Stimulated activated naive CD8-positive, alpha-beta T cell treated with anti-CD3 and anti-CD28 coated beads, Interleukin-15, amount 100 ng/mL, for 72 hours (primary cell): ENCODE measurements at regions not wholly inside any gene's neighbourhood (a gene's known extent, or its start where the extent isn't known, plus 50 kb on each side); places are given as distances from the start of the nearest gene placed in this dataset.
A peak's percentile ranks its signal among the peaks of the same experiment; 100 is the strongest.
"Not testable (repeated sequence)": the region's sequence is repeated elsewhere in the genome, so short reads cannot be mapped to it uniquely, and the experiment has no call there.

Source experiments
- ATAC-seq: fragments of 150-1000 bp; cut with Tn5 transposase; 2 replicates; pipeline ENCODE4 v1.10.0; 2021; ENCODE audit warnings: mild to moderate bottlenecking, moderate library complexity
- DNase-seq, 2 donors: peaks; one replicate each; pipeline ENCODE4 v3.0.0; 2021 to 2022
- H3K27ac Mint-ChIP-seq, 2 donors: one replicate each; pipeline ENCODE4 v1.8.0; 2022; ENCODE audit warnings: mild to moderate bottlenecking in 2 of 2, mixed read lengths in 2 of 2, moderate library complexity in 2 of 2
- H3K27me3 Mint-ChIP-seq: one replicate; pipeline ENCODE4 v1.8.0; 2022; ENCODE audit warnings: mixed read lengths
- H3K4me1 Mint-ChIP-seq: one replicate; pipeline ENCODE4 v1.8.0; 2022; ENCODE audit warnings: mild to moderate bottlenecking, mixed read lengths
- H3K4me3 Mint-ChIP-seq, 2 donors: one replicate each; pipeline ENCODE4 v1.8.0; 2022; ENCODE audit warnings: mild to moderate bottlenecking in 2 of 2, mixed read lengths in 2 of 2, moderate library complexity in 1 of 2
- H3K9me3 Mint-ChIP-seq, 2 donors: one replicate each; pipeline ENCODE4 v1.8.0; 2022; ENCODE audit warnings: mixed read lengths in 2 of 2

GRCh38 chr9:107805201-107805600, 315.6 kb upstream of the KLF4 start:
- Mint-ChIP-seq H3K27ac (no peak overlapping the region), H3K9me3 (peaks cover 14 to 16% of the 10 kb centered on the region in 2 donors), H3K4me1 (no peaks in the 10 kb centered on the region), H3K27me3 (no peaks in the 10 kb centered on the region), H3K4me3 (no peak overlapping the region)
- DNase-seq (no peak), ATAC-seq (no peak)

- Mint-ChIP-seq H3K27ac (no peak overlapping the region), H3K9me3 (peaks cover 0 to 6% of the 10 kb centered on the region in 2 donors), H3K27me3 (no peaks in the 10 kb centered on the region), H3K4me3 (no peak overlapping the region), H3K4me1 (no peaks in the 10 kb centered on the region)
- ATAC-seq, result no peak
- no peak for DNase-seq
Observed at GRCh38 chr9:107794259-107794658, 304.7 kb upstream of the KLF4 start.

- Mint-ChIP-seq H3K9me3 (peaks cover 0 to 8% of the 10 kb centered on the region in 2 donors), H3K27me3 (no peaks in the 10 kb centered on the region), H3K4me1 (no peaks in the 10 kb centered on the region), H3K4me3 (no peak overlapping the region), H3K27ac (no peak overlapping the region)
- no peak for DNase-seq
- ATAC-seq, result no peak
Observed at GRCh38 chr9:107793541-107793940, 304.0 kb upstream of the KLF4 start.

GRCh38 chr9:107792596-107792995, 303.0 kb upstream of the KLF4 start:
- Mint-ChIP-seq H3K27ac (no peak overlapping the region), H3K27me3 (no peaks in the 10 kb centered on the region), H3K4me3 (no peak overlapping the region), H3K9me3 (peaks cover 0 to 11% of the 10 kb centered on the region in 2 donors), H3K4me1 (no peaks in the 10 kb centered on the region)
- DNase-seq (no peak), ATAC-seq (no peak)

- no peaks in the 10 kb centered on the region for H3K4me1 Mint-ChIP-seq
- H3K4me3 Mint-ChIP-seq, result no peak overlapping the region
- H3K27me3 Mint-ChIP-seq, result no peaks in the 10 kb centered on the region
- H3K9me3 Mint-ChIP-seq, result peaks cover 0 to 11% of the 10 kb centered on the region in 2 donors
- H3K27ac Mint-ChIP-seq, result no peak overlapping the region
- no peak for DNase-seq
- ATAC-seq, result no peak
Observed at GRCh38 chr9:107792006-107792405, 302.4 kb upstream of the KLF4 start.

- no peak overlapping the region for H3K4me3 Mint-ChIP-seq
- H3K9me3 Mint-ChIP-seq, result peaks cover 0 to 4% of the 10 kb centered on the region in 2 donors
- no peak overlapping the region for H3K27ac Mint-ChIP-seq
- ATAC-seq (no peak), DNase-seq (no peak)
- H3K4me1 Mint-ChIP-seq, result no peaks in the 10 kb centered on the region
- H3K27me3 Mint-ChIP-seq, result no peaks in the 10 kb centered on the region
Observed at GRCh38 chr9:107789001-107789700, 299.6 kb upstream of the KLF4 start.

- H3K4me1 Mint-ChIP-seq, result no peaks in the 10 kb centered on the region
- no peak overlapping the region for H3K4me3 Mint-ChIP-seq
- no peak for ATAC-seq
- H3K27ac Mint-ChIP-seq, result no peak overlapping the region
- DNase-seq, result no peak
- H3K9me3 Mint-ChIP-seq, result peaks cover 0 to 4% of the 10 kb centered on the region in 2 donors
- H3K27me3 Mint-ChIP-seq, result no peaks in the 10 kb centered on the region
Observed at GRCh38 chr9:107786561-107786960, 297.0 kb upstream of the KLF4 start.

- ATAC-seq (no peak), DNase-seq (no peak)
- H3K4me3 Mint-ChIP-seq, result no peak overlapping the region
- peak overlapping the region in 1 of 2 donors; percentile 88 for H3K27ac Mint-ChIP-seq
- H3K27me3 Mint-ChIP-seq, result no peaks in the 10 kb centered on the region
- H3K9me3 Mint-ChIP-seq, result peaks cover 0 to 4% of the 10 kb centered on the region in 2 donors
- H3K4me1 Mint-ChIP-seq, result no peaks in the 10 kb centered on the region
Observed at GRCh38 chr9:107784235-107784958, 294.8 kb upstream of the KLF4 start.

GRCh38 chr9:107782789-107783188, 293.2 kb upstream of the KLF4 start:
- DNase-seq (no peak), ATAC-seq (no peak)
- Mint-ChIP-seq H3K4me3 (no peak overlapping the region), H3K9me3 (no peaks in the 10 kb centered on the region), H3K4me1 (no peaks in the 10 kb centered on the region), H3K27ac (no peak overlapping the region), H3K27me3 (no peaks in the 10 kb centered on the region)

- no peak for ATAC-seq
- DNase-seq, result no peak
- H3K27me3 Mint-ChIP-seq, result no peaks in the 10 kb centered on the region
Observed at GRCh38 chr9:107782381-107782780, 292.8 kb upstream of the KLF4 start.

GRCh38 chr9:107780960-107781359, 291.4 kb upstream of the KLF4 start:
- Mint-ChIP-seq H3K4me1 (no peaks in the 10 kb centered on the region), H3K4me3 (no peak overlapping the region), H3K27me3 (no peaks in the 10 kb centered on the region), H3K27ac (no peak overlapping the region), H3K9me3 (no peaks in the 10 kb centered on the region)
- ATAC-seq, result no peak
- DNase-seq, result no peak

More at GRCh38 chr9:107782381-107782780, 292.8 kb upstream of the KLF4 start:
- no peaks in the 10 kb centered on the region for H3K9me3 Mint-ChIP-seq
- no peak overlapping the region for H3K27ac Mint-ChIP-seq
- H3K4me1 Mint-ChIP-seq, result no peaks in the 10 kb centered on the region
- H3K4me3 Mint-ChIP-seq, result no peak overlapping the region

- Mint-ChIP-seq H3K27ac (no peak overlapping the region), H3K27me3 (no peaks in the 10 kb centered on the region), H3K4me3 (no peak overlapping the region), H3K4me1 (no peaks in the 10 kb centered on the region), H3K9me3 (no peaks in the 10 kb centered on the region)
- ATAC-seq (no peak), DNase-seq (no peak)
Observed at GRCh38 chr9:107779731-107780130, 290.2 kb upstream of the KLF4 start.

- ATAC-seq (no peak), DNase-seq (no peak)
- H3K4me3 Mint-ChIP-seq, result no peak overlapping the region
- no peaks in the 10 kb centered on the region for H3K4me1 Mint-ChIP-seq
- no peak overlapping the region for H3K27ac Mint-ChIP-seq
- peaks cover 6 to 7% of the 10 kb centered on the region in 2 donors for H3K9me3 Mint-ChIP-seq
- H3K27me3 Mint-ChIP-seq, result no peaks in the 10 kb centered on the region
Observed at GRCh38 chr9:107778661-107779060, 289.1 kb upstream of the KLF4 start.

- not testable (repeated sequence) for H3K27me3 Mint-ChIP-seq, H3K27ac Mint-ChIP-seq
Observed at GRCh38 chr9:107774099-107774498, 284.5 kb upstream of the KLF4 start.

GRCh38 chr9:107772988-107773387, 283.4 kb upstream of the KLF4 start:
- Mint-ChIP-seq H3K4me3 (no peak overlapping the region), H3K9me3 (peaks cover 9% of the 10 kb centered on the region in 2 donors), H3K4me1 (no peaks in the 10 kb centered on the region), H3K27ac (no peak overlapping the region), H3K27me3 (no peaks in the 10 kb centered on the region)
- ATAC-seq (no peak), DNase-seq (no peak)

More at GRCh38 chr9:107774099-107774498, 284.5 kb upstream of the KLF4 start:
- H3K9me3 Mint-ChIP-seq, ATAC-seq, H3K4me1 Mint-ChIP-seq, H3K4me3 Mint-ChIP-seq, DNase-seq: not testable (repeated sequence)

GRCh38 chr9:107770716-107771115, 281.1 kb upstream of the KLF4 start:
- Mint-ChIP-seq H3K9me3 (peaks cover 9% of the 10 kb centered on the region in 2 donors), H3K27me3 (no peaks in the 10 kb centered on the region), H3K27ac (no peak overlapping the region), H3K4me3 (no peak overlapping the region), H3K4me1 (no peaks in the 10 kb centered on the region)
- ATAC-seq (no peak), DNase-seq (no peak)
